Osteoblast (primary cell): ENCODE measurements at regions not wholly inside any gene's neighbourhood (a gene's known extent, or its start where the extent isn't known, plus 50 kb on each side); places are given as distances from the start of the nearest gene placed in this dataset.

ENCODE experiments used
- DNase-seq: peaks from one replicate; pipeline ENCODE4 v3.0.0; 2011; ENCODE audit warnings: low spot score, mixed read lengths; ENCODE audit not compliant: insufficient read length; ENCODE audit errors: missing footprints
- H2AFZ ChIP-seq: 2 replicates; pipeline ENCODE4 v1.6.0; 2011; ENCODE audit warnings: mild to moderate bottlenecking, low read length
- H3K27ac ChIP-seq: 2 replicates; pipeline ENCODE4 v1.5.1; 2011; ENCODE audit warnings: mild to moderate bottlenecking, low read depth, low read length, moderate library complexity
- H3K27me3 ChIP-seq: 2 replicates; pipeline ENCODE4 v1.6.0; 2012; ENCODE audit warnings: mild to moderate bottlenecking, control low read depth, inconsistent platforms, low read length, moderate library complexity; ENCODE audit not compliant: insufficient read depth
- H3K36me3 ChIP-seq: 2 replicates; pipeline ENCODE4 v1.5.1; 2011; ENCODE audit warnings: mild to moderate bottlenecking, low read length, control low read depth, moderate library complexity; ENCODE audit not compliant: insufficient read depth
- H3K4me1 ChIP-seq: 2 replicates; pipeline ENCODE4 v1.5.1; 2011; ENCODE audit warnings: mild to moderate bottlenecking, low read length, control low read depth, moderate library complexity; ENCODE audit not compliant: insufficient read depth
- H3K4me2 ChIP-seq: 2 replicates; pipeline ENCODE4 v1.6.0; 2011; ENCODE audit warnings: mild to moderate bottlenecking, low read length; ENCODE audit not compliant: insufficient read depth
- H3K4me3 ChIP-seq: fragments of 200-600 bp; sonication (generic); 3 replicates; pipeline ENCODE4 v1.5.1; 2012; ENCODE audit warnings: mild to moderate bottlenecking, low read length, inconsistent platforms; ENCODE audit not compliant: insufficient read depth
- H3K79me2 ChIP-seq: 2 replicates; pipeline ENCODE4 v1.6.0; 2012; ENCODE audit warnings: mild to moderate bottlenecking, low read length, control low read depth, inconsistent platforms; ENCODE audit not compliant: insufficient read depth
- H3K9me3 ChIP-seq: 2 replicates; pipeline ENCODE4 v1.5.1; 2011; ENCODE audit warnings: low read depth, low read length, control low read depth
- H4K20me1 ChIP-seq: 2 replicates; pipeline ENCODE4 v1.6.0; 2012; ENCODE audit warnings: mild to moderate bottlenecking, low read length, control low read depth; ENCODE audit not compliant: insufficient read depth
- TF ChIP-seq, protein P1 (sequence below): IDR thresholded peaks from 2 replicates; pipeline ENCODE4 v1.5.1; 2011; ENCODE audit warnings: mild to moderate bottlenecking, low read depth, low read length, moderate library complexity; ENCODE audit errors: extremely low read depth

DNA sequence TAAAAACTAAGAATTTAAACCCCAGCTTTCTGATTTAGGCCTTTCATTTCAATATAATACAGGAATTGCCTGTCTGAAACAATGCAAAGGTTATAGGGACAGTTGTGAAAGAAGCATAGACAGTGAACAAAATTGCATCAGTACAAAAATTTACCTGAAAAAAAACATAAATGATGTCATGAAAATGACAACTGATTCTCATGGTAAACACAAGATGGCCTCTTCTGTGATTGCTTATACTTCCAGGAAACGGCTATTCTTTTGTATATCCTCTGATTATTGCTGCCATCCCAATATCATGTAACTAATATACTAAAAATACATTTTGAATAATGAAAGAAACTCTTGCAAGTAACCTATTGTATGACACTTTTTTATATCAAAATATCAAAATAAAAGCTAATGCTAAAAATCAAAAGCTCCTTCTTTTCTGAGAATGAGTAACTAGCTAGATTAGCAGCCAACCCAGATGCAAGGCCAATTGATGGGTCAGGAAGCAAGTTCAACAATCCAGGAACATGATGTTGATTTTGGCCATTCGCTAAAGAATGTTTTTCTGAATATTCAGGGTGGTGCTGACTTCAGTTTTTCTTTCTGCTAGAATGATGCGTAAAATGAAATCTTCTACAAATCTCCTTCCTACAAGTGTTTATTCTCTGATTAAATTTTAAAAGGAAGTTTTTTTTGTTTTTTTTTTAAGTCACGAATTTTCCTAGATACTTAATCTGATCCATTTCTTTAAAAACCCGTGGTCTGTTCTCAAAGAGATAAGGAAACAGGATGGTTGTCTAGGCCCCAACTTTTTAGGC is 83.6 kb downstream of the ALX1 start:
- H3K9me3 ChIP-seq: no peaks in the 10 kb centered on the region
- H3K4me1 ChIP-seq: no peaks in the 10 kb centered on the region
- no peak overlapping the region for H3K4me2 ChIP-seq
- TF ChIP-seq, protein P1, sequence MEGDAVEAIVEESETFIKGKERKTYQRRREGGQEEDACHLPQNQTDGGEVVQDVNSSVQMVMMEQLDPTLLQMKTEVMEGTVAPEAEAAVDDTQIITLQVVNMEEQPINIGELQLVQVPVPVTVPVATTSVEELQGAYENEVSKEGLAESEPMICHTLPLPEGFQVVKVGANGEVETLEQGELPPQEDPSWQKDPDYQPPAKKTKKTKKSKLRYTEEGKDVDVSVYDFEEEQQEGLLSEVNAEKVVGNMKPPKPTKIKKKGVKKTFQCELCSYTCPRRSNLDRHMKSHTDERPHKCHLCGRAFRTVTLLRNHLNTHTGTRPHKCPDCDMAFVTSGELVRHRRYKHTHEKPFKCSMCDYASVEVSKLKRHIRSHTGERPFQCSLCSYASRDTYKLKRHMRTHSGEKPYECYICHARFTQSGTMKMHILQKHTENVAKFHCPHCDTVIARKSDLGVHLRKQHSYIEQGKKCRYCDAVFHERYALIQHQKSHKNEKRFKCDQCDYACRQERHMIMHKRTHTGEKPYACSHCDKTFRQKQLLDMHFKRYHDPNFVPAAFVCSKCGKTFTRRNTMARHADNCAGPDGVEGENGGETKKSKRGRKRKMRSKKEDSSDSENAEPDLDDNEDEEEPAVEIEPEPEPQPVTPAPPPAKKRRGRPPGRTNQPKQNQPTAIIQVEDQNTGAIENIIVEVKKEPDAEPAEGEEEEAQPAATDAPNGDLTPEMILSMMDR: no peak
- no peak overlapping the region for H2AFZ ChIP-seq
- H3K36me3 ChIP-seq: no peaks in the 10 kb centered on the region
- no peak overlapping the region for H3K4me3 ChIP-seq
- no peak for DNase-seq
- H4K20me1 ChIP-seq: no peaks in the 10 kb centered on the region
- H3K27ac ChIP-seq: no peak overlapping the region
- H3K79me2 ChIP-seq: no peaks in the 10 kb centered on the region
- no peaks in the 10 kb centered on the region for H3K27me3 ChIP-seq

DNA sequence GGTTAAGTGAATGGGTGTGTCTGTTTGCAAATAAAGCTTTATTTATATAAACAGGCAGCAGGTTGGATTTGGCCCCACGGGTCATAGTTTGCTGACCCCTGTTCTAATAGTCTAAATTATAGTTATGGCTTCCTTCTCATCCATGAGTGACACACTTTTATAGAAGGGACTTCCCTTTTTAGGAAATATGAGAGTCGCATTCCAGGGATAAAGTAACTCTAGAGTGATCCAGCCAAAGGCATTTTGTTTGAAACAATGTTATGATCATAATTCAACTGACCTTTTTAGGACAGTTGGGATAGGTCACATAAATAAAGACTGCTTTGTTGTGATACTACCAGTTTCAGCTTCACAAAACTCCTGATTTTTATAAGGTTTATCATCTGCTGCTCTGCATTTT is 87.9 kb downstream of the ALX1 start:
- no peaks in the 10 kb centered on the region for H3K4me1 ChIP-seq
- H2AFZ ChIP-seq: no peak overlapping the region
- no peaks in the 10 kb centered on the region for H3K9me3 ChIP-seq
- H4K20me1 ChIP-seq: no peaks in the 10 kb centered on the region
- H3K27ac ChIP-seq: no peak overlapping the region
- H3K4me3 ChIP-seq: no peak overlapping the region
- no peaks in the 10 kb centered on the region for H3K27me3 ChIP-seq
- no peaks in the 10 kb centered on the region for H3K79me2 ChIP-seq
- no peak overlapping the region for H3K4me2 ChIP-seq
- TF ChIP-seq, protein P1: no peak
- no peak for DNase-seq
- H3K36me3 ChIP-seq: no peaks in the 10 kb centered on the region

DNA sequence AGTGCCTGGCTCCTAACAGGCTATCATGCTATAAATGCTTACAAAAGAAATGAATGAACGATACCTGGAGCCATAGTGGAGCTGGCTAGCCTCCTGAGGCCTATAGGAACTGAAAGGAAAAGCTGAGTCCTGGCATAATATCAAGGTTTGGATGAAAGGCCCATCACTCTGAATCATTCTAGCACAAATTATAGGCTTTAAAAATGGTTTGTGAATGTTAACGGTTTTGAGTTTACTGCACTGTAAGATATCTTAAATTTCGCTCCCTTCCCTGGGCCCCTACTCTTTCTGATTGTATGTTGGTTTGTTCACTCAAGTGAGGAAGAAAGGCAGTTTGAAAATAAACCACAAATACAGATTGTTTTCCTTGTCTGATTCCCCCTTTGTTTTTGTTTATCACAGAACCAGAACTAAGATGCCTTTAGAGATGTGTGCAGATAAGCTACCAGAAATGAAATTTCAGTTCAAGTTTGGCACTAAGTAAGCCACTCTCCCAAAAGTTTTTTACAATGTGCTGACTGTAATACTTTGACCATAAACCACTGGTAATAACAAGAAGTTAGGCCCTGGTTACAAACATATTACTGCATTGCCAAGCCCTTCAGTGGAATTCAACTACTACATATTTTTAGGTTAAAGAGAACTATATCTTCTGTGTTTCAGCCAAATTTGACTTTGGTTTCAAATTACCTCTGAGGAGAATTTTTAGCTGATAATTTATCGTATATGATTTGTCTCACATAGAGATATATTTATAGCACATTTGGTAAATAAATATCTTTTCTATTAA is 89.5 kb downstream of the ALX1 start:
- no peaks in the 10 kb centered on the region for H3K79me2 ChIP-seq
- no peak for DNase-seq
- H3K4me2 ChIP-seq: no peak overlapping the region
- H3K27me3 ChIP-seq: no peaks in the 10 kb centered on the region
- no peak overlapping the region for H3K4me3 ChIP-seq
- H3K27ac ChIP-seq: no peak overlapping the region
- H3K4me1 ChIP-seq: no peaks in the 10 kb centered on the region
- H2AFZ ChIP-seq: no peak overlapping the region
- no peaks in the 10 kb centered on the region for H4K20me1 ChIP-seq
- no peaks in the 10 kb centered on the region for H3K9me3 ChIP-seq
- TF ChIP-seq, protein P1: no peak
- no peaks in the 10 kb centered on the region for H3K36me3 ChIP-seq

DNA sequence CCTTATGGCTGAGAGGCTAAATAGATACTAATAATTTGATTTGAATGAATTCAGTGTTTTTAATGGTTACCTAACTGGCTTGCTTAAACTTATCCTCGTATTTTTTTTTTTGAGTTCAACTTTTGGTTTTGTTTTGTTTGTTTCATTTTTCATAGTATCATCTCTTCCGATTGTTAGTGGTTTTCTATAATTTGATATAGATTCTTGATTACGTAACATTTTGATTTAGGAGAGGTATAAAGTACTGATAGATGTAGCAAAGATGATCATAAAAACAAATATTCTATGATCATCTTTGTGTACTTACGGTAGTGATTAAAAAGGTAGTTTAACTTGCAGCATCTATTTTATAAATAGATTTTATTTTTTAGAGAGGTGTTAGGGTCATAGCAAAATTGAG is 93.0 kb downstream of the ALX1 start:
- TF ChIP-seq, protein P1: no peak
- no peak overlapping the region for H3K4me3 ChIP-seq

More for the DNA sequence above, 93.0 kb downstream of the ALX1 start:
- Histone ChIP-seq H3K27me3 (no peaks in the 10 kb centered on the region), H4K20me1 (no peaks in the 10 kb centered on the region), H3K36me3 (no peaks in the 10 kb centered on the region), H3K27ac (no peak overlapping the region), H2AFZ (no peak overlapping the region), H3K79me2 (no peaks in the 10 kb centered on the region), H3K9me3 (no peaks in the 10 kb centered on the region), H3K4me1 (no peaks in the 10 kb centered on the region), H3K4me2 (no peak overlapping the region)
- no peak for DNase-seq
